ENCODE measurements at regions not wholly inside any gene's neighbourhood (a gene's known extent, or its start where the extent isn't known, plus 50 kb on each side); places are given as distances from the start of the nearest gene placed in this dataset.

- no peaks in the 10 kb centered on the region for H3K9me3 ChIP-seq
- no peaks in the 10 kb centered on the region for H3K9me2 ChIP-seq
- no peaks in the 10 kb centered on the region for H3F3A ChIP-seq (replicated peaks; ENCODE audit: insufficient read depth)
- ChIA-PET POLR2A (no interaction called here), CTCF (interaction anchor here (1.2 kb wide), 1 partner anchor 203 kb away, joined by 3 read pairs; no protein-coding TSS in a partner anchor)
- H3K27ac ChIP-seq (ENCODE audit: low read depth in 2 of 2, low read length in 1 of 2) = no peak overlapping the region
- H3K4me3 ChIP-seq (ENCODE audit: low read depth in 2 of 2, low read length in 1 of 2) = no peak overlapping the region
- TF ChIP-seq TAF1 (IDR thresholded peaks at IDR 0.05; ENCODE audit: borderline replicate concordance, low read depth, low read length) (no peak), YY1 (IDR thresholded peaks at IDR 0.05; ENCODE audit: low read depth) (no peak), RAD21 (IDR thresholded peaks at IDR 0.05; ENCODE audit: low read length) (no peak), TCF12 (IDR thresholded peaks at IDR 0.05) (no peak), FOSL2 (IDR thresholded peaks at IDR 0.05; ENCODE audit: borderline replicate concordance, low read depth) (no peak), EP300 (IDR thresholded peaks at IDR 0.05; ENCODE audit: borderline replicate concordance in 1 of 2, low read depth in 1 of 2, low read length in 1 of 2) (no peak), GABPA (IDR thresholded peaks at IDR 0.05; ENCODE audit: low read depth) (no peak), CTCF (IDR thresholded peaks at IDR 0.05) (no peak), JUND (IDR thresholded peaks at IDR 0.05) (no peak), FOXM1 (IDR thresholded peaks at IDR 0.05; ENCODE audit: low read depth) (no peak), NFIC (IDR thresholded peaks at IDR 0.05; ENCODE audit: borderline replicate concordance) (no peak), USF1 (IDR thresholded peaks at IDR 0.05; ENCODE audit: borderline replicate concordance, low read depth) (no peak), FOXJ3 (CRISPR knock-in tag; IDR thresholded peaks at IDR 0.05) (no peak), MXI1 (IDR thresholded peaks at IDR 0.05; ENCODE audit: low read depth, low read length) (no peak), GATA2 (CRISPR knock-in tag; IDR thresholded peaks at IDR 0.05) (no peak)
- TF ChIP-seq, protein P1, sequence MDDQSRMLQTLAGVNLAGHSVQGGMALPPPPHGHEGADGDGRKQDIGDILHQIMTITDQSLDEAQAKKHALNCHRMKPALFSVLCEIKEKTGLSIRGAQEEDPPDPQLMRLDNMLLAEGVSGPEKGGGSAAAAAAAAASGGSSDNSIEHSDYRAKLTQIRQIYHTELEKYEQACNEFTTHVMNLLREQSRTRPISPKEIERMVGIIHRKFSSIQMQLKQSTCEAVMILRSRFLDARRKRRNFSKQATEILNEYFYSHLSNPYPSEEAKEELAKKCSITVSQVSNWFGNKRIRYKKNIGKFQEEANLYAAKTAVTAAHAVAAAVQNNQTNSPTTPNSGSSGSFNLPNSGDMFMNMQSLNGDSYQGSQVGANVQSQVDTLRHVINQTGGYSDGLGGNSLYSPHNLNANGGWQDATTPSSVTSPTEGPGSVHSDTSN (IDR thresholded peaks at IDR 0.05) = no peak
- TF ChIP-seq, protein P2, sequence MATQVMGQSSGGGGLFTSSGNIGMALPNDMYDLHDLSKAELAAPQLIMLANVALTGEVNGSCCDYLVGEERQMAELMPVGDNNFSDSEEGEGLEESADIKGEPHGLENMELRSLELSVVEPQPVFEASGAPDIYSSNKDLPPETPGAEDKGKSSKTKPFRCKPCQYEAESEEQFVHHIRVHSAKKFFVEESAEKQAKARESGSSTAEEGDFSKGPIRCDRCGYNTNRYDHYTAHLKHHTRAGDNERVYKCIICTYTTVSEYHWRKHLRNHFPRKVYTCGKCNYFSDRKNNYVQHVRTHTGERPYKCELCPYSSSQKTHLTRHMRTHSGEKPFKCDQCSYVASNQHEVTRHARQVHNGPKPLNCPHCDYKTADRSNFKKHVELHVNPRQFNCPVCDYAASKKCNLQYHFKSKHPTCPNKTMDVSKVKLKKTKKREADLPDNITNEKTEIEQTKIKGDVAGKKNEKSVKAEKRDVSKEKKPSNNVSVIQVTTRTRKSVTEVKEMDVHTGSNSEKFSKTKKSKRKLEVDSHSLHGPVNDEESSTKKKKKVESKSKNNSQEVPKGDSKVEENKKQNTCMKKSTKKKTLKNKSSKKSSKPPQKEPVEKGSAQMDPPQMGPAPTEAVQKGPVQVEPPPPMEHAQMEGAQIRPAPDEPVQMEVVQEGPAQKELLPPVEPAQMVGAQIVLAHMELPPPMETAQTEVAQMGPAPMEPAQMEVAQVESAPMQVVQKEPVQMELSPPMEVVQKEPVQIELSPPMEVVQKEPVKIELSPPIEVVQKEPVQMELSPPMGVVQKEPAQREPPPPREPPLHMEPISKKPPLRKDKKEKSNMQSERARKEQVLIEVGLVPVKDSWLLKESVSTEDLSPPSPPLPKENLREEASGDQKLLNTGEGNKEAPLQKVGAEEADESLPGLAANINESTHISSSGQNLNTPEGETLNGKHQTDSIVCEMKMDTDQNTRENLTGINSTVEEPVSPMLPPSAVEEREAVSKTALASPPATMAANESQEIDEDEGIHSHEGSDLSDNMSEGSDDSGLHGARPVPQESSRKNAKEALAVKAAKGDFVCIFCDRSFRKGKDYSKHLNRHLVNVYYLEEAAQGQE (IDR thresholded peaks at IDR 0.05; ENCODE audit: low read depth, low read length) = no peak
- 50% methylated on average over 4 of the region's 4 CpGs for WGBS (ENCODE audit: low lambda C conversion rate)
- H3K4me1 ChIP-seq (ENCODE audit: control insufficient read depth in 1 of 2, insufficient read depth in 2 of 2, low read depth in 1 of 2, low read length in 1 of 2) = no peaks in the 10 kb centered on the region; a peak in 1 of 4 replicates
- H3K36me3 ChIP-seq (replicated peaks in 1 of 2; ENCODE audit: control insufficient read depth in 1 of 2, insufficient read depth in 2 of 2, low read length in 1 of 2) = no peaks in the 10 kb centered on the region
- no peaks in the 10 kb centered on the region for H4K20me1 ChIP-seq (ENCODE audit: insufficient read depth)
- no peak for DNase-seq
- H3K27me3 ChIP-seq (ENCODE audit: insufficient read depth) = no peaks in the 10 kb centered on the region
- H3K4me2 ChIP-seq = no peak overlapping the region
- no peak overlapping the region for H2AFZ ChIP-seq (ENCODE audit: low read depth)
- H3K79me2 ChIP-seq (ENCODE audit: insufficient read depth) = no peaks in the 10 kb centered on the region
- H3K9ac ChIP-seq = no peak overlapping the region
These were observed 77.1 kb downstream of the RMI1 start for GRCh38 chr9:84057662-84058061.

Data from SK-N-SH (cell line).